Panc1 (cell line): ENCODE measurements at regions not wholly inside any gene's neighbourhood (a gene's known extent, or its start where the extent isn't known, plus 50 kb on each side); places are given as distances from the start of the nearest gene placed in this dataset.
A peak's percentile ranks its signal among the peaks of the same experiment; 100 is the strongest.

Experiments
- ATAC-seq: fragments of 200-7000 bp; cut with Tn5 transposase; 2 replicates; pipeline ENCODE4 v1.9.1; 2020; ENCODE audit warnings: mild to moderate bottlenecking, moderate library complexity
- BruUV-seq: library from RNA; stranded (reverse); fragments of 400-500 nt; replicated peaks from 2 replicates; lab custom pipeline; 2021; lab: Mats Ljungman, UMichigan
- CTCF ChIA-PET: fragments of 300-600 bp; sonication (Branson Sonifier 250); formaldehyde crosslinking; loops from one replicate; lab custom pipeline; 2022; ENCODE audit warnings: antibody characterized with exemption; lab: Charles Lee
- POLR2A ChIA-PET: fragments of 300-600 bp; sonication (Branson Sonifier 250); formaldehyde crosslinking; loops from one replicate; lab custom pipeline; 2022; ENCODE audit warnings: antibody characterized with exemption; lab: Charles Lee
- DNase-seq: peaks from one replicate; pipeline ENCODE4 v3.0.0-alpha.2; 2010; ENCODE audit warnings: low read depth, low spot score
- H3K27ac ChIP-seq: 2 replicates; pipeline ENCODE4 v1.5.1; 2011; ENCODE audit warnings: mild to moderate bottlenecking, low read length, inconsistent platforms
- H3K27me3 ChIP-seq: fragments of 200-500 bp; sonication (Bioruptor generic); 2 replicates; pipeline ENCODE4 v1.6.0; 2014; ENCODE audit warnings: low read length, inconsistent platforms; ENCODE audit not compliant: control insufficient read depth, insufficient read depth
- H3K36me3 ChIP-seq: fragments of 200-500 bp; sonication (Bioruptor generic); 2 replicates; pipeline ENCODE4 v1.5.1; 2014; ENCODE audit warnings: inconsistent platforms, mild to moderate bottlenecking, low read length, moderate library complexity; ENCODE audit not compliant: control insufficient read depth, insufficient read depth
- H3K4me1 ChIP-seq: 2 replicates; pipeline ENCODE4 v1.5.1; 2011; ENCODE audit warnings: inconsistent platforms, mild to moderate bottlenecking, low read length, moderate library complexity; ENCODE audit not compliant: control insufficient read depth, insufficient read depth
- H3K4me3 ChIP-seq, 2 experiments: 2 replicates each; pipeline ENCODE4 v1.5.1; 2011 to 2012; ENCODE audit warnings: low read depth in 2 of 2, low read length in 2 of 2, mild to moderate bottlenecking in 2 of 2, inconsistent platforms in 1 of 2, moderate library complexity in 1 of 2
- H3K9me3 ChIP-seq: fragments of 200-500 bp; sonication (Bioruptor generic); 2 replicates; pipeline ENCODE4 v1.5.1; 2014; ENCODE audit warnings: low read depth, mild to moderate bottlenecking, inconsistent platforms, low read length, moderate library complexity; ENCODE audit not compliant: control insufficient read depth, insufficient read depth
- CTCF ChIP-seq: fragments of 450-650 bp; IDR thresholded peaks from 2 replicates; pipeline ENCODE4 v1.5.1; 2017; ENCODE audit warnings: mild to moderate bottlenecking
- POLR2AphosphoS5 ChIP-seq: IDR thresholded peaks from 2 replicates; pipeline ENCODE4 v1.6.1; 2012; ENCODE audit warnings: mild to moderate bottlenecking, low read depth, low read length, moderate library complexity
- REST ChIP-seq, 2 experiments: IDR thresholded peaks; 2 replicates each; pipeline ENCODE4 v1.6.1; 2011 to 2012; ENCODE audit warnings: low read depth in 2 of 2, control low read depth in 1 of 2, low read length in 1 of 2, mild to moderate bottlenecking in 1 of 2, moderate library complexity in 1 of 2; ENCODE audit not compliant: insufficient read depth in 1 of 2
- SIN3A ChIP-seq: IDR thresholded peaks from 2 replicates; pipeline ENCODE4 v1.6.1; 2012; ENCODE audit warnings: low read depth, mild to moderate bottlenecking, low read length, moderate library complexity, borderline replicate concordance; ENCODE audit not compliant: insufficient read depth
- TCF7L2 ChIP-seq: IDR thresholded peaks from 2 replicates; pipeline ENCODE4 v1.6.1; 2011; ENCODE audit warnings: mild to moderate bottlenecking, low read depth, low read length, inconsistent platforms
- in situ Hi-C: cut with HindIII; loops from 2 replicates; pipeline ENCODE4 v1.10.0; 2016; ENCODE audit warnings: low sequenced_read_pairs, low pct_unique_long_range_greater_than_20kb
- intact Hi-C: fragments of 100-400 bp; cut with micrococcal nuclease; formaldehyde crosslinking; loops from one replicate; pipeline ENCODE4 v1.10.0; 2022; ENCODE audit not compliant: unreplicated experiment

- intact Hi-C loops (no loop called here), in situ Hi-C loops (no loop called here)
- Histone ChIP-seq H3K27ac (no peak overlapping the region), H3K27me3 (no peaks in the 10 kb centered on the region), H3K9me3 (no peaks in the 10 kb centered on the region), H3K4me3 (no peak overlapping the region), H3K36me3 (no peaks in the 10 kb centered on the region), H3K4me1 (no peaks in the 10 kb centered on the region)
- CTCF ChIA-PET = interaction anchor here (0.6 kb wide), 1 partner anchor 75 kb away, joined by 3 read pairs; a partner anchor contains a TSS
- no TSS peak for BruUV-seq
- no peak for DNase-seq
- ATAC-seq = peak; percentile 38; the same call in 1 of the 2 replicates
- TF ChIP-seq POLR2AphosphoS5 = no peak
- POLR2A ChIA-PET = no interaction called here
Measured at GRCh38 chr4:37528166-37528885, 157.8 kb downstream of the RELL1 start.

- Histone ChIP-seq H3K27ac (no peak overlapping the region), H3K27me3 (no peaks in the 10 kb centered on the region), H3K9me3 (no peaks in the 10 kb centered on the region), H3K36me3 (no peaks in the 10 kb centered on the region), H3K4me1 (no peaks in the 10 kb centered on the region), H3K4me3 (no peak overlapping the region)
- ChIA-PET POLR2A (no interaction called here), CTCF (no interaction called here)
- no peak for DNase-seq
- intact Hi-C loops (no loop called here), in situ Hi-C loops (no loop called here)
- no peak for TF ChIP-seq POLR2AphosphoS5
- ATAC-seq = no peak
- no TSS peak for BruUV-seq
Measured at GRCh38 chr4:37524267-37524666, 161.9 kb downstream of the RELL1 start.

GRCh38 chr4:37522996-37523395 is 163.2 kb downstream of the RELL1 start:
- DNase-seq (no peak), ATAC-seq (no peak)
- Histone ChIP-seq H3K27me3 (no peaks in the 10 kb centered on the region), H3K9me3 (no peaks in the 10 kb centered on the region), H3K36me3 (no peaks in the 10 kb centered on the region), H3K27ac (no peak overlapping the region), H3K4me3 (no peak overlapping the region), H3K4me1 (no peaks in the 10 kb centered on the region)
- ChIA-PET CTCF (no interaction called here), POLR2A (no interaction called here)
- TF ChIP-seq SIN3A (no peak), CTCF (no peak), POLR2AphosphoS5 (no peak), TCF7L2 (no peak), REST (IDR thresholded peaks at IDR 0.05; ENCODE audit: insufficient read depth in 1 of 2, low read depth in 2 of 2, low read length in 1 of 2) (no peak)
- BruUV-seq = no TSS peak
- intact Hi-C loops = no loop called here
- in situ Hi-C loops = no loop called here
